ENCODE measurements at regions not wholly inside any gene's neighbourhood (a gene's known extent, or its start where the extent isn't known, plus 50 kb on each side); places are given as distances from the start of the nearest gene placed in this dataset.
A peak's percentile ranks its signal among the peaks of the same experiment; 100 is the strongest.

- DNase-seq = no peak
Observed at GRCh38 chr1:67948151-67949080, 102.0 kb downstream of the DIRAS3 start.

GRCh38 chr1:67947114-67947513 is 103.3 kb downstream of the DIRAS3 start:
- no peak for DNase-seq

- peak; percentile 29 for DNase-seq
Observed at GRCh38 chr1:67945733-67946374, 104.6 kb downstream of the DIRAS3 start.

GRCh38 chr1:67942274-67942673 is 108.2 kb downstream of the DIRAS3 start:
- DNase-seq = no peak

- no peak for DNase-seq
Observed at GRCh38 chr1:67941746-67942145, 108.5 kb upstream of the GNG12 start.

- DNase-seq = no peak
Observed at GRCh38 chr1:67941155-67941554, 107.9 kb upstream of the GNG12 start.

GRCh38 chr1:67939942-67940341 is 106.7 kb upstream of the GNG12 start:
- peak; percentile 19 for DNase-seq

- peak; percentile 18 for DNase-seq
Observed at GRCh38 chr1:67939186-67939743, 106.0 kb upstream of the GNG12 start.

- DNase-seq = no peak
Observed at GRCh38 chr1:67937651-67938050, 104.4 kb upstream of the GNG12 start.

- no peak for DNase-seq
Observed at GRCh38 chr1:67937010-67937409, 103.7 kb upstream of the GNG12 start.

GRCh38 chr1:67935560-67935959 is 102.3 kb upstream of the GNG12 start:
- DNase-seq = no peak

GRCh38 chr1:67931198-67931597 is 97.9 kb upstream of the GNG12 start:
- no peak for DNase-seq

GRCh38 chr1:67923074-67923473 is 89.8 kb upstream of the GNG12 start:
- no peak for DNase-seq

- no peak for DNase-seq
Observed at GRCh38 chr1:67921725-67922489, 88.6 kb upstream of the GNG12 start.

GRCh38 chr1:67919274-67920072 is 86.2 kb upstream of the GNG12 start:
- DNase-seq = no peak

GRCh38 chr1:67918067-67918466 is 84.8 kb upstream of the GNG12 start:
- no peak for DNase-seq

GRCh38 chr1:67917006-67917405 is 83.7 kb upstream of the GNG12 start:
- no peak for DNase-seq

GRCh38 chr1:67916140-67916886 is 83.0 kb upstream of the GNG12 start:
- DNase-seq = no peak

- DNase-seq = no peak
Observed at GRCh38 chr1:67909776-67910175, 76.5 kb upstream of the GNG12 start.

- no peak for DNase-seq
Observed at GRCh38 chr1:67908250-67908936, 75.1 kb upstream of the GNG12 start.

All from muscle of arm (tissue), 1 donor.